Progenitor cell of endocrine pancreas (in vitro differentiated cells): ENCODE measurements at regions not wholly inside any gene's neighbourhood (a gene's known extent, or its start where the extent isn't known, plus 50 kb on each side); places are given as distances from the start of the nearest gene placed in this dataset.

ENCODE experiments used
- DNase-seq: peaks from one replicate; pipeline ENCODE4 v3.0.0; 2021; ENCODE audit warnings: low spot score; ENCODE audit not compliant: unreplicated experiment
- H3K27ac Mint-ChIP-seq: 2 replicates; pipeline ENCODE4 v1.8.0; 2021; ENCODE audit warnings: mild to moderate bottlenecking, moderate library complexity, mixed read lengths
- H3K27me3 Mint-ChIP-seq: 2 replicates; pipeline ENCODE4 v1.8.0; 2021; ENCODE audit warnings: mixed read lengths
- H3K36me3 Mint-ChIP-seq: 2 replicates; pipeline ENCODE4 v1.8.0; 2022; ENCODE audit warnings: mixed read lengths; ENCODE audit not compliant: insufficient read depth
- H3K4me1 Mint-ChIP-seq: 2 replicates; pipeline ENCODE4 v1.8.0; 2021; ENCODE audit warnings: low read depth, mixed read lengths
- H3K4me3 Mint-ChIP-seq: 2 replicates; pipeline ENCODE4 v1.8.0; 2021; ENCODE audit warnings: low read depth, mild to moderate bottlenecking, moderate library complexity, mixed read lengths
- H3K9me3 Mint-ChIP-seq: 2 replicates; pipeline ENCODE4 v1.8.0; 2021; ENCODE audit warnings: low read depth, mixed read lengths
- TF ChIP-seq, protein P1 (sequence below): fragments of 200-600 bp; sonication (generic); IDR thresholded peaks from one replicate; pipeline ENCODE4 v1.5.0; 2021; ENCODE audit warnings: antibody characterized with exemption, mild to moderate bottlenecking; ENCODE audit not compliant: unreplicated experiment

DNA sequence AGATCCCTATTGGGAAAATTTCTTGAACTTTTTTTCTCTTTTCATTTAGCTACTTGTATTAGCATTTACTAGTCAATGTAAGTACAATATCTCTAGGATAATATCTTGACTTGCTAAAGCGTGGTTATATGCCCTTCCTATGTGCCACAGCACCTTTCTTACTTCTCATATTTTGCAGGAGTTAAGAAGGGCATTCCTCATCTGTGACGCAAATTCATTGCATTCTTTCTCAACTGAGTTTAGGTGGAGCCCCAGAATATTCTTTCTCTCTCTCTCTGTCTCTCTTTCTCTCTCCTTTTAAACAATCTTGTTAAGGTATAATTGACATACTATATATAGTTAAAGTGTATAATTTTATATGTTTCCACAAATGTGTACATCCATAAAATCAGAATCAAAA is 266.1 kb downstream of the RAB38 start:
- Mint-ChIP-seq H3K4me1 (no peaks in the 10 kb centered on the region), H3K27ac (no peak overlapping the region), H3K9me3 (no peaks in the 10 kb centered on the region), H3K4me3 (no peak overlapping the region), H3K27me3 (no peaks in the 10 kb centered on the region), H3K36me3 (no peaks in the 10 kb centered on the region)
- TF ChIP-seq, protein P1, sequence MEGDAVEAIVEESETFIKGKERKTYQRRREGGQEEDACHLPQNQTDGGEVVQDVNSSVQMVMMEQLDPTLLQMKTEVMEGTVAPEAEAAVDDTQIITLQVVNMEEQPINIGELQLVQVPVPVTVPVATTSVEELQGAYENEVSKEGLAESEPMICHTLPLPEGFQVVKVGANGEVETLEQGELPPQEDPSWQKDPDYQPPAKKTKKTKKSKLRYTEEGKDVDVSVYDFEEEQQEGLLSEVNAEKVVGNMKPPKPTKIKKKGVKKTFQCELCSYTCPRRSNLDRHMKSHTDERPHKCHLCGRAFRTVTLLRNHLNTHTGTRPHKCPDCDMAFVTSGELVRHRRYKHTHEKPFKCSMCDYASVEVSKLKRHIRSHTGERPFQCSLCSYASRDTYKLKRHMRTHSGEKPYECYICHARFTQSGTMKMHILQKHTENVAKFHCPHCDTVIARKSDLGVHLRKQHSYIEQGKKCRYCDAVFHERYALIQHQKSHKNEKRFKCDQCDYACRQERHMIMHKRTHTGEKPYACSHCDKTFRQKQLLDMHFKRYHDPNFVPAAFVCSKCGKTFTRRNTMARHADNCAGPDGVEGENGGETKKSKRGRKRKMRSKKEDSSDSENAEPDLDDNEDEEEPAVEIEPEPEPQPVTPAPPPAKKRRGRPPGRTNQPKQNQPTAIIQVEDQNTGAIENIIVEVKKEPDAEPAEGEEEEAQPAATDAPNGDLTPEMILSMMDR: no peak
- no peak for DNase-seq

DNA sequence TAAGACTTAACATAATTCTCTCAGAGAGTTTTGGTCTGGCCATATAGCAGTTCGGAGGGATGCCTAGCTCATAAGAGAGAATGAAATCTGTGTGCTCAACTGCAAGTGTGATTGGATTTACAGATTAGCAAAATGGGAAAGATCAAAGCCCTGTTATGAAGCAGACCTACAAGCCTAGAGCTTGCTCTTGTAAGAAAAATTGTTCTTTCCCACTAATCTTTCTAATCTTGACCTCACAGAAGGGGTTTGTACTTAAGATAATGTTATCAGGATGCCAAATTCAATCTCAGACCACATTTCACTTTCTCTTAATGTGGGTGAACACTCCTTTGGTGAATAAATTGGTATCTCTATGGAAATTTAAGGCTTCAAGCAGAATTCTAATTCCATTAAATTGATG is 267.2 kb downstream of the RAB38 start:
- Mint-ChIP-seq H3K4me3 (no peak overlapping the region), H3K27ac (no peak overlapping the region), H3K36me3 (no peaks in the 10 kb centered on the region), H3K27me3 (no peaks in the 10 kb centered on the region), H3K9me3 (no peaks in the 10 kb centered on the region), H3K4me1 (no peaks in the 10 kb centered on the region)
- DNase-seq: no peak
- TF ChIP-seq, protein P1: no peak

DNA sequence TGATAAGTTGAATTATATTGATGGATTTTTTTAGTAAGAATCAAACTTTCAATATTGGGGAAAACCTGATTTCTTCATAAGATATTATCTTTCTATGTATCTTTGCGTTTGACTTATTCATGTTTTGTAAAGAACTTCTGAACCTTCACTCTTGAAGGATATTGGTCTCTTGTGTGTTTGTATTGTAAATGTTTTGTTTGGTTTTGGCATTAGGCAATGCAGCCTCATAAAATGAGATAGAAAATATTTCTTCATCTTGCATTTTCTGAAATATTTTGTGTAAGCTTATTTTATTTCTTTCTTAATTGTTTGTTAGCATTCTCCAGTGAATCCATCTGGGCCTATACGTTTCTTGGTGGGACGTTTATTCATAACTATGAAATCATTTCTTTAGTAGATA is 271.9 kb downstream of the RAB38 start:
- DNase-seq: no peak
- H3K4me1 Mint-ChIP-seq: no peaks in the 10 kb centered on the region
- TF ChIP-seq, protein P1: no peak
- H3K9me3 Mint-ChIP-seq: no peaks in the 10 kb centered on the region
- no peaks in the 10 kb centered on the region for H3K27me3 Mint-ChIP-seq
- no peaks in the 10 kb centered on the region for H3K36me3 Mint-ChIP-seq
- no peak overlapping the region for H3K27ac Mint-ChIP-seq
- H3K4me3 Mint-ChIP-seq: no peak overlapping the region

DNA sequence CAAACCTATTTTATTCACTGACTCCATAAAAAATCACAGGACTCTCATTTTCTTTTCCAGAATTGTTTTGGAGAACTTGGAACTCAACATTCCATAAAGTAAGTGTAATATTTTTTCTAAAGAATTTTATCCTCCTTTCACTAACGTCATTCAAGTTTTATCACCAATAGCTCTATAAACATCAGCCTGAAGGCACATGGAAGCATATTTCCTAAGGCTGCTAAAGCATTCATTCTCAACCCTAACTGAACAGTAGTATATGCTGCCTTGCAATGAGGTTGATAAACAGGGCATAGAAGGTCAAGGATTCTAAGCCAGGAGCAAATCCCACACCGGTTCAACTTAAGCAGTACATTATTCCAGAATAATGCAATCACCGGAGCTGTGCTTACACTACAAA is 273.9 kb downstream of the RAB38 start:
- DNase-seq: no peak
- Mint-ChIP-seq H3K4me1 (peaks cover 2% of the 10 kb centered on the region), H3K36me3 (no peaks in the 10 kb centered on the region), H3K27ac (no peak overlapping the region), H3K27me3 (no peaks in the 10 kb centered on the region), H3K9me3 (no peaks in the 10 kb centered on the region), H3K4me3 (no peak overlapping the region)
- TF ChIP-seq, protein P1: no peak

DNA sequence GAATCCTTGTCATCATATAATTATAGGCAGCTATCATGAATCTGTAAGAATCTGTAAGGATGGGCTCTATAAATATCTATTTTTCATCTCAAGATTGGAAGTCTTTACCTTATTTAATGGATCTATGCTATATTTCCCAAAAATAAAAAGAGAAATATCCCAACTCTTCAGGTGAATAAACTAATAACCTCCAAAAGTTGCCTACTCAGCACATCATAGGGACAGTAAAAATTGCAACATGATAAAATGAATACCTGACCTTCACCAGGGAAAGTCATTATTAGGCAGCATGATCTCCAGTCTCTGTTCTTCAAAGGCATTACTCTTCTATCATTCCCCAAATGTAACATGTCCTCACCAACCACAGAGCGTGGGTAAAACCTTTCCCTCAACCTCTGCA is 277.3 kb downstream of the RAB38 start:
- no peaks in the 10 kb centered on the region for H3K9me3 Mint-ChIP-seq
- TF ChIP-seq, protein P1: no peak
- H3K27ac Mint-ChIP-seq: no peak overlapping the region
- H3K36me3 Mint-ChIP-seq: no peaks in the 10 kb centered on the region
- H3K4me1 Mint-ChIP-seq: peaks cover 2% of the 10 kb centered on the region
- no peak overlapping the region for H3K4me3 Mint-ChIP-seq
- no peak for DNase-seq
- no peaks in the 10 kb centered on the region for H3K27me3 Mint-ChIP-seq

DNA sequence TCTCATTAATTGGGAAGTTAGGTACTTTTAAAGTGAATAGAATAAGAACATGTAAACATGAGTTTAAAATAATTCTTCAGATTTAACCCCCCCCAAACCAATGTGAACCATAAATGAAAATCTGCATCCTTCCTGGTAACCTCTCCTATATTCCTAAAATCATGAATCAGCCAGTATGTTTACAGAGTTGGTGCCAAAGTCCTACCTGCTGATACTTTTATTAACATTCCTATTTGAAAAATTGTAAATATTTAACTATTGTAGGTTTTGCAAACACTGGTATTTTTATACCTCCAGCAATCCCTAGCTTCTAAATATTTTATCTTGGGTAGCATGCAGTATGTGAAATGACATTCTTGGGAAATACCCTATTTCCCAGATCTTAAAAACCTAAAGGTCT is 278.2 kb downstream of the RAB38 start:
- Mint-ChIP-seq H3K27ac (no peak overlapping the region), H3K36me3 (no peaks in the 10 kb centered on the region), H3K4me3 (no peak overlapping the region), H3K9me3 (no peaks in the 10 kb centered on the region), H3K27me3 (no peaks in the 10 kb centered on the region), H3K4me1 (peaks cover 2% of the 10 kb centered on the region)
- DNase-seq: no peak
- TF ChIP-seq, protein P1: no peak
